Astrocyte (in vitro differentiated cells and primary cell): ENCODE measurements at regions not wholly inside any gene's neighbourhood (a gene's known extent, or its start where the extent isn't known, plus 50 kb on each side); places are given as distances from the start of the nearest gene placed in this dataset.
A peak's percentile ranks its signal among the peaks of the same experiment; 100 is the strongest.

ENCODE experiments used
- DNase-seq: peaks from one replicate; pipeline ENCODE4 v3.0.0-alpha.2; 2010; ENCODE audit warnings: low read depth
- FAIRE-seq: peaks from 2 replicates; lab custom pipeline; 2011; peaks lifted over from hg19 to GRCh38; lab: Jason Lieb, UNC
- H2AFZ ChIP-seq: 2 replicates; pipeline ENCODE4 v1.6.0; 2012; ENCODE audit warnings: low read depth, low read length, inconsistent platforms
- H3K27ac ChIP-seq: 2 replicates; pipeline ENCODE4 v1.5.1; 2011; ENCODE audit warnings: low read depth, low read length, inconsistent platforms
- H3K27me3 ChIP-seq: 2 replicates; pipeline ENCODE4 v1.6.0; 2011; ENCODE audit warnings: low read length, inconsistent platforms; ENCODE audit not compliant: insufficient read depth
- H3K36me3 ChIP-seq: 2 replicates; pipeline ENCODE4 v1.5.1; 2011; ENCODE audit warnings: low read length, inconsistent platforms; ENCODE audit not compliant: insufficient read depth
- H3K4me1 ChIP-seq: 2 replicates; pipeline ENCODE4 v1.5.1; 2011; ENCODE audit warnings: low read length, inconsistent platforms; ENCODE audit not compliant: insufficient read depth
- H3K4me2 ChIP-seq: 2 replicates; pipeline ENCODE4 v1.6.0; 2012; ENCODE audit warnings: low read length, inconsistent platforms
- H3K4me3 ChIP-seq: 2 replicates; pipeline ENCODE4 v1.5.1; 2011; ENCODE audit warnings: low read depth, mild to moderate bottlenecking, low read length, inconsistent platforms; ENCODE audit not compliant: insufficient read depth
- H3K79me2 ChIP-seq: 2 replicates; pipeline ENCODE4 v1.6.0; 2012; ENCODE audit warnings: mild to moderate bottlenecking, low read length, inconsistent platforms; ENCODE audit not compliant: insufficient read depth
- H3K9ac ChIP-seq: 2 replicates; pipeline ENCODE4 v1.6.0; 2012; ENCODE audit warnings: mild to moderate bottlenecking, low read length, inconsistent platforms
- H3K9me3 ChIP-seq: 2 replicates; pipeline ENCODE4 v1.5.1; 2012; ENCODE audit warnings: low read depth, mild to moderate bottlenecking, low read length, inconsistent platforms; ENCODE audit not compliant: insufficient read depth
- H4K20me1 ChIP-seq: 2 replicates; pipeline ENCODE4 v1.6.0; 2012; ENCODE audit warnings: low read length, inconsistent platforms; ENCODE audit not compliant: insufficient read depth
- H3K27ac Mint-ChIP-seq: one replicate; pipeline ENCODE4 v1.8.0; 2021; ENCODE audit warnings: mild to moderate bottlenecking, mixed read lengths; ENCODE audit not compliant: unreplicated experiment
- H3K27me3 Mint-ChIP-seq: one replicate; pipeline ENCODE4 v1.8.0; 2021; ENCODE audit warnings: low read depth, mixed read lengths; ENCODE audit not compliant: unreplicated experiment
- H3K36me3 Mint-ChIP-seq: one replicate; pipeline ENCODE4 v1.8.0; 2021; ENCODE audit warnings: low read depth, mixed read lengths; ENCODE audit not compliant: unreplicated experiment
- H3K4me1 Mint-ChIP-seq: one replicate; pipeline ENCODE4 v1.8.0; 2021; ENCODE audit warnings: low read depth, mixed read lengths; ENCODE audit not compliant: unreplicated experiment
- H3K4me3 Mint-ChIP-seq: one replicate; pipeline ENCODE4 v1.8.0; 2021; ENCODE audit warnings: mild to moderate bottlenecking, moderate library complexity, mixed read lengths; ENCODE audit not compliant: unreplicated experiment
- H3K9me3 Mint-ChIP-seq: one replicate; pipeline ENCODE4 v1.8.0; 2021; ENCODE audit warnings: mild to moderate bottlenecking, mixed read lengths; ENCODE audit not compliant: unreplicated experiment
- CTCF ChIP-seq: IDR thresholded peaks from 2 replicates; pipeline ENCODE4 v1.5.1; 2011; ENCODE audit warnings: low read depth, mild to moderate bottlenecking, inconsistent platforms, low read length, moderate library complexity; ENCODE audit not compliant: insufficient read depth
- EZH2 ChIP-seq: IDR thresholded peaks from 2 replicates; pipeline ENCODE4 v1.6.1; 2012; ENCODE audit warnings: mild to moderate bottlenecking, low read length, inconsistent platforms; ENCODE audit not compliant: insufficient read depth

GRCh38 chr6:19424853-19425252 is 412.3 kb upstream of the ID4 start:
- H3K9ac ChIP-seq, result no peak overlapping the region
- FAIRE-seq (no peak), DNase-seq (no peak)

DNA sequence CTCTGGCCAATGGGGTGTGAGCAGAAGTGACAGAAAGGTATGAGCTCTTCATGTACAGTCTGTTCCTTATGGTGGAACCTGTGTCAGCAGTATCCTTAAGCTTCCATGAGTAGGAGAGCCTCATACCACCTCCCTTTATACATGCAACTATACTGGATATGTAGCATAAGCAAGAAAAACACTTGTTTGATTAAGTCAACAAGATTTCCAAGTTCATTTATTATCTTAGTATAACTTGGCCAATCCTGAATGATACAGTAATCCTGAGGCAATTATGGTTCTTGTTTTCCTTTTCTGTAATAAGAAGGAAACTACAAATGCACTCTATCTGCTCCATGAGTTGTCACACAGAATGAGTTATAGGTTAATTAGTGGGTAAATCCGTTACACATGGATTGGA is 409.6 kb upstream of the ID4 start:
- H4K20me1 ChIP-seq, result no peaks in the 10 kb centered on the region
- H3K9me3 ChIP-seq, result no peaks in the 10 kb centered on the region
- H2AFZ ChIP-seq, result no peak overlapping the region
- H3K36me3 ChIP-seq, result no peaks in the 10 kb centered on the region
- no peaks in the 10 kb centered on the region for H3K36me3 Mint-ChIP-seq
- no peak overlapping the region for H3K4me3 ChIP-seq
- H3K9ac ChIP-seq, result no peak overlapping the region
- H3K27me3 ChIP-seq, result no peaks in the 10 kb centered on the region
- H3K4me1 Mint-ChIP-seq, result no peaks in the 10 kb centered on the region
- H3K4me1 ChIP-seq, result no peaks in the 10 kb centered on the region
- no peak overlapping the region for H3K27ac Mint-ChIP-seq
- no peak for DNase-seq
- H3K4me2 ChIP-seq, result no peak overlapping the region
- H3K79me2 ChIP-seq, result no peaks in the 10 kb centered on the region
- TF ChIP-seq EZH2 (no peak), CTCF (no peak)
- FAIRE-seq, result peak; percentile 60
- H3K4me3 Mint-ChIP-seq, result no peak overlapping the region
- H3K27ac ChIP-seq, result no peak overlapping the region
- H3K9me3 Mint-ChIP-seq, result no peaks in the 10 kb centered on the region
- H3K27me3 Mint-ChIP-seq, result no peaks in the 10 kb centered on the region

More at GRCh38 chr6:19424853-19425252, 412.3 kb upstream of the ID4 start:
- Histone ChIP-seq H3K79me2 (no peaks in the 10 kb centered on the region), H3K4me2 (no peak overlapping the region), H3K36me3 (no peaks in the 10 kb centered on the region), H3K27me3 (no peaks in the 10 kb centered on the region), H3K4me1 (no peaks in the 10 kb centered on the region), H2AFZ (no peak overlapping the region), H4K20me1 (no peaks in the 10 kb centered on the region), H3K27ac (no peak overlapping the region), H3K9me3 (no peaks in the 10 kb centered on the region), H3K4me3 (no peak overlapping the region)
- H3K9me3 Mint-ChIP-seq, result no peaks in the 10 kb centered on the region
- H3K27ac Mint-ChIP-seq, result no peak overlapping the region
- no peaks in the 10 kb centered on the region for H3K36me3 Mint-ChIP-seq
- no peak for TF ChIP-seq EZH2
- no peak for TF ChIP-seq CTCF
- H3K4me3 Mint-ChIP-seq, result no peak overlapping the region
- H3K27me3 Mint-ChIP-seq, result no peaks in the 10 kb centered on the region
- no peaks in the 10 kb centered on the region for H3K4me1 Mint-ChIP-seq

- no peak overlapping the region for H3K4me3 Mint-ChIP-seq
- no peaks in the 10 kb centered on the region for H3K9me3 Mint-ChIP-seq
- H3K4me1 ChIP-seq, result no peaks in the 10 kb centered on the region
- no peaks in the 10 kb centered on the region for H3K79me2 ChIP-seq
- FAIRE-seq (no peak), DNase-seq (no peak)
- no peak overlapping the region for H3K9ac ChIP-seq
- H3K36me3 ChIP-seq, result no peaks in the 10 kb centered on the region
- H3K9me3 ChIP-seq, result no peaks in the 10 kb centered on the region
- H3K27ac Mint-ChIP-seq, result no peak overlapping the region
- no peak overlapping the region for H3K4me3 ChIP-seq
- H3K27me3 ChIP-seq, result no peaks in the 10 kb centered on the region
- no peaks in the 10 kb centered on the region for H3K27me3 Mint-ChIP-seq
- H3K4me1 Mint-ChIP-seq, result no peaks in the 10 kb centered on the region
- peak overlapping the region; percentile 48 for H3K4me2 ChIP-seq
- H3K27ac ChIP-seq, result no peak overlapping the region
- TF ChIP-seq CTCF (no peak), EZH2 (no peak)
- H4K20me1 ChIP-seq, result no peaks in the 10 kb centered on the region
- peak overlapping the region; percentile 48 for H2AFZ ChIP-seq
- no peaks in the 10 kb centered on the region for H3K36me3 Mint-ChIP-seq
Measured at GRCh38 chr6:19432966-19433498, 404.1 kb upstream of the ID4 start.
